GM21576 (cell line): ENCODE measurements at regions not wholly inside any gene's neighbourhood (a gene's known extent, or its start where the extent isn't known, plus 50 kb on each side); places are given as distances from the start of the nearest gene placed in this dataset.

Experiments used
- ATAC-seq: cut with Tn5 transposase; IDR thresholded peaks from one replicate; pipeline ENCODE4 v1.9.1; 2021; ENCODE audit warnings: mild to moderate bottlenecking, moderate library complexity; ENCODE audit not compliant: unreplicated experiment

- no peak for ATAC-seq
These were observed 73.9 kb downstream of the WNT5A start for GRCh38 chr3:55413236-55413635.

- ATAC-seq = no peak
These were observed 74.6 kb downstream of the WNT5A start for GRCh38 chr3:55412545-55412944.

- ATAC-seq = no peak
These were observed 77.3 kb downstream of the WNT5A start for GRCh38 chr3:55409806-55410205.

GRCh38 chr3:55408193-55408826, 78.8 kb downstream of the WNT5A start:
- no peak for ATAC-seq

- ATAC-seq = no peak
These were observed 79.7 kb downstream of the WNT5A start for GRCh38 chr3:55407426-55407820.

- no peak for ATAC-seq
These were observed 80.2 kb downstream of the WNT5A start for GRCh38 chr3:55406696-55407425.

GRCh38 chr3:55405436-55405835, 81.7 kb downstream of the WNT5A start:
- ATAC-seq = no peak

GRCh38 chr3:55402886-55403609, 84.1 kb downstream of the WNT5A start:
- ATAC-seq = no peak

GRCh38 chr3:55380561-55380960, 106.5 kb downstream of the WNT5A start:
- no peak for ATAC-seq

- ATAC-seq = no peak
These were observed 110.3 kb downstream of the WNT5A start for GRCh38 chr3:55376753-55377347.

GRCh38 chr3:55373423-55373822, 113.7 kb downstream of the WNT5A start:
- no peak for ATAC-seq

- no peak for ATAC-seq
These were observed 116.8 kb downstream of the WNT5A start for GRCh38 chr3:55370272-55370671.

- no peak for ATAC-seq
These were observed 117.8 kb downstream of the WNT5A start for GRCh38 chr3:55369141-55369847.

GRCh38 chr3:55368366-55368765, 118.7 kb downstream of the WNT5A start:
- ATAC-seq = no peak

GRCh38 chr3:55367384-55367783, 119.7 kb downstream of the WNT5A start:
- ATAC-seq = no peak

GRCh38 chr3:55364421-55364820, 122.7 kb downstream of the WNT5A start:
- no peak for ATAC-seq

GRCh38 chr3:55362210-55362960, 124.7 kb downstream of the WNT5A start:
- ATAC-seq = no peak

- no peak for ATAC-seq
These were observed 129.3 kb downstream of the WNT5A start for GRCh38 chr3:55357796-55358195.

GRCh38 chr3:55352668-55353067, 134.4 kb downstream of the WNT5A start:
- no peak for ATAC-seq

- no peak for ATAC-seq
These were observed 137.3 kb downstream of the WNT5A start for GRCh38 chr3:55349851-55350250.
